Ovary (tissue), 7 donors: ENCODE measurements at regions not wholly inside any gene's neighbourhood (a gene's known extent, or its start where the extent isn't known, plus 50 kb on each side); places are given as distances from the start of the nearest gene placed in this dataset.

Experiments used
- DNase-seq, 5 donors: peaks; one replicate each; pipeline ENCODE4 v3.0.0-alpha.2; 2019 to 2020
- H3K27ac ChIP-seq, 2 donors: fragments of 200-600 bp; one replicate each; pipeline versions ENCODE4 v1.5.1 to v1.8.0; 2019 to 2022
- H3K27me3 ChIP-seq: fragments of 200-600 bp; one replicate; pipeline ENCODE4 v1.8.0; 2022
- H3K36me3 ChIP-seq: fragments of 200-600 bp; sonication (generic); one replicate; pipeline ENCODE4 v1.5.1; 2019
- H3K4me1 ChIP-seq: one replicate; pipeline ENCODE4 v1.8.1; 2013; ENCODE audit warnings: mild to moderate bottlenecking, moderate library complexity; ENCODE audit not compliant: insufficient read depth
- H3K4me3 ChIP-seq: fragments of 200-600 bp; sonication (generic); one replicate; pipeline ENCODE4 v1.5.1; 2017
- H3K9me3 ChIP-seq, 2 donors: fragments of 200-600 bp in 1 of 2; sonication (generic) in 1 of 2; one replicate each; pipeline versions ENCODE4 v1.5.1 to v1.8.1; 2013 to 2019; ENCODE audit warnings: mild to moderate bottlenecking in 1 of 2, moderate library complexity in 1 of 2
- EP300 ChIP-seq: sonication (generic); formaldehyde crosslinking; IDR thresholded peaks from one replicate; pipeline ENCODE4 v1.6.1; 2017; ENCODE audit warnings: antibody characterized with exemption
- POLR2A ChIP-seq: fragments of 450-650 bp; IDR thresholded peaks from one replicate; pipeline ENCODE4 v1.6.1; 2017; ENCODE audit warnings: antibody characterized with exemption, mild to moderate bottlenecking, moderate library complexity
- WGBS, 3 donors: extraction: QIAGEN DNeasy Blood & Tissue Kit in 1 of 3; methylation state at CpG; one replicate each; pipeline versions ENCODE4 v1.1.5 to v1.1.7; 2013 to 2017; 5-methylcytosine and 5-hydroxymethylcytosine counted together
- intact Hi-C, 4 donors: fragments of 100-400 bp; cut with DNase I; formaldehyde crosslinking; loops; one replicate each; pipeline versions ENCODE4 v1.11.0 to v1.15.1; 2022 to 2023
- TF ChIP-seq, protein P1 (sequence below), 3 donors: fragments of 450-650 bp in 2 of 3; fragments of 200-600 bp in 1 of 3; IDR thresholded peaks; one replicate each; pipeline versions ENCODE4 v1.5.1 to v1.8.0; 2016 to 2022; ENCODE audit warnings: antibody characterized with exemption in 3 of 3, mild to moderate bottlenecking in 1 of 3
- donor health status: DM: no; HTN: no; CAD: no; lungs with moderate emphysema.
- donor health status: DM: no; HTN: no; CAD: no.
- donor health status: Bipolar disorder and iron deficiency.
- donor health status: DM: no; HTN: no; CAD: no.
- donor health status: DM: yes; HTN: yes; CAD: no.

GRCh38 chr10:43790147-43790546 is 141.5 kb upstream of the ZNF32 start:
- 96 to 98% (median 97%) methylated on average over 11 of the region's 11 CpGs for WGBS, 3 donors
- no peak for DNase-seq
- Histone ChIP-seq H3K27me3 (no peaks in the 10 kb centered on the region), H3K27ac (no peak overlapping the region), H3K4me1 (peaks cover 1% of the 10 kb centered on the region), H3K9me3 (no peaks in the 10 kb centered on the region), H3K4me3 (no peak overlapping the region), H3K36me3 (no peaks in the 10 kb centered on the region)
- intact Hi-C loops = no loop called here
- TF ChIP-seq EP300 (no peak), POLR2A (no peak)
- TF ChIP-seq, protein P1, sequence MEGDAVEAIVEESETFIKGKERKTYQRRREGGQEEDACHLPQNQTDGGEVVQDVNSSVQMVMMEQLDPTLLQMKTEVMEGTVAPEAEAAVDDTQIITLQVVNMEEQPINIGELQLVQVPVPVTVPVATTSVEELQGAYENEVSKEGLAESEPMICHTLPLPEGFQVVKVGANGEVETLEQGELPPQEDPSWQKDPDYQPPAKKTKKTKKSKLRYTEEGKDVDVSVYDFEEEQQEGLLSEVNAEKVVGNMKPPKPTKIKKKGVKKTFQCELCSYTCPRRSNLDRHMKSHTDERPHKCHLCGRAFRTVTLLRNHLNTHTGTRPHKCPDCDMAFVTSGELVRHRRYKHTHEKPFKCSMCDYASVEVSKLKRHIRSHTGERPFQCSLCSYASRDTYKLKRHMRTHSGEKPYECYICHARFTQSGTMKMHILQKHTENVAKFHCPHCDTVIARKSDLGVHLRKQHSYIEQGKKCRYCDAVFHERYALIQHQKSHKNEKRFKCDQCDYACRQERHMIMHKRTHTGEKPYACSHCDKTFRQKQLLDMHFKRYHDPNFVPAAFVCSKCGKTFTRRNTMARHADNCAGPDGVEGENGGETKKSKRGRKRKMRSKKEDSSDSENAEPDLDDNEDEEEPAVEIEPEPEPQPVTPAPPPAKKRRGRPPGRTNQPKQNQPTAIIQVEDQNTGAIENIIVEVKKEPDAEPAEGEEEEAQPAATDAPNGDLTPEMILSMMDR (IDR thresholded peaks at IDR 0.05) = no peak

DNA sequence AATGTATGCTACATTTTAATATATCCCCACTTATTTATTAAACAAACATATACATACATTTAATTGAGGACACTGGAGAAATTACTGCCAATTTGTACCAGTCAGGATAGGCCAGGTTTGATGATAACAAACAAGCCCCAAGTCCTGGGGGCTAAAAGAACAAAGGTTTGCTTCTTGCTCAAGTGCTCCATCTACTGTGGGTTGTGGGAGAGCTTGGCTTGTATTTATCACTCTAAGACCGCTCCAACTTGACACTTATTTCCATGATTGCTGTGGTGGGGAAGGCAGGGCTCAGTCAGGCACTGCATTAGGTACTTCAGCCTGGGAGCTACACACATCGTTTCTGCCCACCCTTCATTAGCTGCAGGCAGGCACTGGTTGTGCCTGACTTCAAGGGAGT is 136.6 kb upstream of the ZNF32 start:
- no peak for TF ChIP-seq POLR2A
- TF ChIP-seq EP300 = no peak
- TF ChIP-seq, protein P1 (IDR thresholded peaks at IDR 0.05) = no peak
- no peaks in the 10 kb centered on the region for H3K9me3 ChIP-seq
- no peaks in the 10 kb centered on the region for H3K4me1 ChIP-seq
- intact Hi-C loops = no loop called here
- 91 to 98% (median 93%) methylated on average over 2 of the region's 2 CpGs for WGBS, 3 donors
- no peaks in the 10 kb centered on the region for H3K27me3 ChIP-seq
- H3K4me3 ChIP-seq = no peak overlapping the region
- no peaks in the 10 kb centered on the region for H3K36me3 ChIP-seq
- no peak for DNase-seq
- no peak overlapping the region for H3K27ac ChIP-seq

GRCh38 chr10:43782814-43783213 is 134.1 kb upstream of the ZNF32 start:
- intact Hi-C loops = no loop called here
- no peak for DNase-seq

GRCh38 chr10:43781480-43782361 is 133.0 kb upstream of the ZNF32 start:
- H3K9me3 ChIP-seq = no peaks in the 10 kb centered on the region
- H3K4me1 ChIP-seq = no peaks in the 10 kb centered on the region
- TF ChIP-seq POLR2A (no peak), EP300 (no peak)
- TF ChIP-seq, protein P1 (IDR thresholded peaks at IDR 0.05) = no peak
- no peak overlapping the region for H3K27ac ChIP-seq
- 74 to 87% (median 85%) methylated on average over 6 of the region's 6 CpGs for WGBS, 3 donors
- no peaks in the 10 kb centered on the region for H3K36me3 ChIP-seq
- intact Hi-C loops = no loop called here
- H3K27me3 ChIP-seq = no peaks in the 10 kb centered on the region
- H3K4me3 ChIP-seq = no peak overlapping the region
- no peak for DNase-seq

More at GRCh38 chr10:43782814-43783213, 134.1 kb upstream of the ZNF32 start:
- H3K36me3 ChIP-seq = no peaks in the 10 kb centered on the region
- TF ChIP-seq POLR2A = no peak
- TF ChIP-seq EP300 = no peak
- TF ChIP-seq, protein P1 (IDR thresholded peaks at IDR 0.05) = no peak
- H3K9me3 ChIP-seq = no peaks in the 10 kb centered on the region
- H3K27me3 ChIP-seq = no peaks in the 10 kb centered on the region
- no peaks in the 10 kb centered on the region for H3K4me1 ChIP-seq
- 93 to 95% (median 94%) methylated on average over 6 of the region's 6 CpGs for WGBS, 3 donors
- H3K4me3 ChIP-seq = no peak overlapping the region
- H3K27ac ChIP-seq = no peak overlapping the region
